ENCODE measurements at regions not wholly inside any gene's neighbourhood (a gene's known extent, or its start where the extent isn't known, plus 50 kb on each side); places are given as distances from the start of the nearest gene placed in this dataset.
A peak's percentile ranks its signal among the peaks of the same experiment; 100 is the strongest.

DNA sequence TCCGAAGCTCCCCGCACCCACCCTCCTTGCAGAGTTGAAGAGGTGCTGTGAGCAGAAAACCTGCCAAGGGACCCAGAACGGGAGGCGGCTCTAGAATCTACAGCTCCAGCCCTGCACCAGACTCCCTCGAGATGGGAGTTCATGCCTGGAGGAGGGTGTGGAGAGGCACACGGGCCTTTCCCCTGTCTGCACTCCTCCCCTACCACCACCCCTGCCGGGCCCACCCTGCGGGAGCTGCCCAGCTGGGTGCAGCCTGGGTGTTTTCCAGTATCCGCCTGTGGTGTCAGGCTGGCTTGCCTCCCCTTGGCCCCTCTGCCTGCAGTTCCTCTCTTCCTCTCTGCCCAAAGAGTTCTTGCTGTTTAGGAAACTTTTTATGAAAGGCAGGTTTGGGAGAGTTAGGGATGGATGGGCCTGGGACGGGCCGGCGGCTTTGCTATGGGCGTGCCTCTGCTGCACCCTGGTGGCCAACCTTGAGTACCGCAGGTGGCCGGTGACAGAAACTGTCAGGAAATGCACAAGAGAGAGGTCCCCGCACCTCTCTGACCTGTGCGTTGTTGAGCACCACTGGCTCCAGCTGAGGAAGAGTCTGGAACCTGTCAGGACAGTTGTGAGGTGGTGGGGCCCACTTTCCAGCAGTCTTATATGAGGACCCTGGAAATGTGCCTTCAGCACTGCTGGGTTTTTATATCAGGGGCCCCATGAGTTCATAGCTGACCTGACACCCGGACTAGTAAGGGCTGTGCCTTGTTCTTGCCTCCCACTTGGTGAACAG lies 354.1 kb downstream of the SEC14L1 start (continued):
- TF ChIP-seq, protein P1, sequence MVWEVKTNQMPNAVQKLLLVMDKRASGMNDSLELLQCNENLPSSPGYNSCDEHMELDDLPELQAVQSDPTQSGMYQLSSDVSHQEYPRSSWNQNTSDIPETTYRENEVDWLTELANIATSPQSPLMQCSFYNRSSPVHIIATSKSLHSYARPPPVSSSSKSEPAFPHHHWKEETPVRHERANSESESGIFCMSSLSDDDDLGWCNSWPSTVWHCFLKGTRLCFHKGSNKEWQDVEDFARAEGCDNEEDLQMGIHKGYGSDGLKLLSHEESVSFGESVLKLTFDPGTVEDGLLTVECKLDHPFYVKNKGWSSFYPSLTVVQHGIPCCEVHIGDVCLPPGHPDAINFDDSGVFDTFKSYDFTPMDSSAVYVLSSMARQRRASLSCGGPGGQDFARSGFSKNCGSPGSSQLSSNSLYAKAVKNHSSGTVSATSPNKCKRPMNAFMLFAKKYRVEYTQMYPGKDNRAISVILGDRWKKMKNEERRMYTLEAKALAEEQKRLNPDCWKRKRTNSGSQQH (CRISPR knock-in tag; IDR thresholded peaks at IDR 0.05; ENCODE audit: low read depth), result no peak
- TF ChIP-seq, protein P2, sequence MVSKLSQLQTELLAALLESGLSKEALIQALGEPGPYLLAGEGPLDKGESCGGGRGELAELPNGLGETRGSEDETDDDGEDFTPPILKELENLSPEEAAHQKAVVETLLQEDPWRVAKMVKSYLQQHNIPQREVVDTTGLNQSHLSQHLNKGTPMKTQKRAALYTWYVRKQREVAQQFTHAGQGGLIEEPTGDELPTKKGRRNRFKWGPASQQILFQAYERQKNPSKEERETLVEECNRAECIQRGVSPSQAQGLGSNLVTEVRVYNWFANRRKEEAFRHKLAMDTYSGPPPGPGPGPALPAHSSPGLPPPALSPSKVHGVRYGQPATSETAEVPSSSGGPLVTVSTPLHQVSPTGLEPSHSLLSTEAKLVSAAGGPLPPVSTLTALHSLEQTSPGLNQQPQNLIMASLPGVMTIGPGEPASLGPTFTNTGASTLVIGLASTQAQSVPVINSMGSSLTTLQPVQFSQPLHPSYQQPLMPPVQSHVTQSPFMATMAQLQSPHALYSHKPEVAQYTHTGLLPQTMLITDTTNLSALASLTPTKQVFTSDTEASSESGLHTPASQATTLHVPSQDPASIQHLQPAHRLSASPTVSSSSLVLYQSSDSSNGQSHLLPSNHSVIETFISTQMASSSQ (IDR thresholded peaks at IDR 0.05; ENCODE audit: low read depth), result no peak
- TF ChIP-seq, protein P2 (CRISPR knock-in tag; IDR thresholded peaks at IDR 0.05; ENCODE audit: borderline replicate concordance), result 0 out of 2 replicates have a peak, but pooled peaks have one; percentile 28
- no peak for TF ChIP-seq PCBP1 (IDR thresholded peaks at IDR 0.05; ENCODE audit: borderline replicate concordance, low read depth, low read length)
- TF ChIP-seq, protein P3, sequence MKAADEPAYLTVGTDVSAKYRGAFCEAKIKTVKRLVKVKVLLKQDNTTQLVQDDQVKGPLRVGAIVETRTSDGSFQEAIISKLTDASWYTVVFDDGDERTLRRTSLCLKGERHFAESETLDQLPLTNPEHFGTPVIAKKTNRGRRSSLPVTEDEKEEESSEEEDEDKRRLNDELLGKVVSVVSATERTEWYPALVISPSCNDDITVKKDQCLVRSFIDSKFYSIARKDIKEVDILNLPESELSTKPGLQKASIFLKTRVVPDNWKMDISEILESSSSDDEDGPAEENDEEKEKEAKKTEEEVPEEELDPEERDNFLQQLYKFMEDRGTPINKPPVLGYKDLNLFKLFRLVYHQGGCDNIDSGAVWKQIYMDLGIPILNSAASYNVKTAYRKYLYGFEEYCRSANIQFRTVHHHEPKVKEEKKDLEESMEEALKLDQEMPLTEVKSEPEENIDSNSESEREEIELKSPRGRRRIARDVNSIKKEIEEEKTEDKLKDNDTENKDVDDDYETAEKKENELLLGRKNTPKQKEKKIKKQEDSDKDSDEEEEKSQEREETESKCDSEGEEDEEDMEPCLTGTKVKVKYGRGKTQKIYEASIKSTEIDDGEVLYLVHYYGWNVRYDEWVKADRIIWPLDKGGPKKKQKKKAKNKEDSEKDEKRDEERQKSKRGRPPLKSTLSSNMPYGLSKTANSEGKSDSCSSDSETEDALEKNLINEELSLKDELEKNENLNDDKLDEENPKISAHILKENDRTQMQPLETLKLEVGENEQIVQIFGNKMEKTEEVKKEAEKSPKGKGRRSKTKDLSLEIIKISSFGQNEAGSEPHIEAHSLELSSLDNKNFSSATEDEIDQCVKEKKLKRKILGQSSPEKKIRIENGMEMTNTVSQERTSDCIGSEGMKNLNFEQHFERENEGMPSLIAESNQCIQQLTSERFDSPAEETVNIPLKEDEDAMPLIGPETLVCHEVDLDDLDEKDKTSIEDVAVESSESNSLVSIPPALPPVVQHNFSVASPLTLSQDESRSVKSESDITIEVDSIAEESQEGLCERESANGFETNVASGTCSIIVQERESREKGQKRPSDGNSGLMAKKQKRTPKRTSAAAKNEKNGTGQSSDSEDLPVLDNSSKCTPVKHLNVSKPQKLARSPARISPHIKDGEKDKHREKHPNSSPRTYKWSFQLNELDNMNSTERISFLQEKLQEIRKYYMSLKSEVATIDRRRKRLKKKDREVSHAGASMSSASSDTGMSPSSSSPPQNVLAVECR (CRISPR knock-in tag; IDR thresholded peaks at IDR 0.05; ENCODE audit: borderline replicate concordance), result peak; percentile 59; the same call in 1 of the 2 replicates
- no peak for TF ChIP-seq ZNF3 (CRISPR knock-in tag; IDR thresholded peaks at IDR 0.05)
- TF ChIP-seq ZNF331 (CRISPR knock-in tag; IDR thresholded peaks at IDR 0.05), result peak; percentile 37; the same call in 1 of the 2 replicates
- TF ChIP-seq, protein P4, sequence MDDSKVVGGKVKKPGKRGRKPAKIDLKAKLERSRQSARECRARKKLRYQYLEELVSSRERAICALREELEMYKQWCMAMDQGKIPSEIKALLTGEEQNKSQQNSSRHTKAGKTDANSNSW (CRISPR knock-in tag; IDR thresholded peaks at IDR 0.05; ENCODE audit: borderline replicate concordance), result 0 out of 2 replicates have a peak, but pooled peaks have one; percentile 39
- peak; percentile 54; the same call in 1 of the 2 replicates for TF ChIP-seq BORCS8-MEF2B (CRISPR knock-in tag; IDR thresholded peaks at IDR 0.05)
- peak; percentile 99 for TF ChIP-seq STAG1 (CRISPR knock-in tag; IDR thresholded peaks at IDR 0.05)
- TF ChIP-seq TP53 (CRISPR knock-in tag; conservative IDR thresholded peaks at IDR 0.05), result peak; percentile 59; the same call in 1 of the 2 replicates
- peak; percentile 73 for TF ChIP-seq ZNF883 (CRISPR knock-in tag; IDR thresholded peaks at IDR 0.05; ENCODE audit: not compliant biosample characterization)
- no peak for TF ChIP-seq GLI4 (CRISPR knock-in tag; IDR thresholded peaks at IDR 0.05; ENCODE audit: borderline replicate concordance)
- TF ChIP-seq SOX6 (IDR thresholded peaks at IDR 0.05), result no peak
- peak; percentile 57 for TF ChIP-seq SOX6 (CRISPR knock-in tag; IDR thresholded peaks at IDR 0.05)
- 0 out of 2 replicates have a peak, but pooled peaks have one; percentile 12 for TF ChIP-seq KDM1A (CRISPR knock-in tag; IDR thresholded peaks at IDR 0.05)

All from HepG2 (cell line).